IPS DF 6.9 (cell line): ENCODE measurements at regions not wholly inside any gene's neighbourhood (a gene's known extent, or its start where the extent isn't known, plus 50 kb on each side); places are given as distances from the start of the nearest gene placed in this dataset.
"Not testable (repeated sequence)": the region's sequence is repeated elsewhere in the genome, so short reads cannot be mapped to it uniquely, and the experiment has no call there.

Source experiments
- DNase-seq: peaks from one replicate; pipeline ENCODE4 v3.0.0-alpha.2; 2013; ENCODE audit warnings: low read depth, low spot score
- H3K27ac ChIP-seq: one replicate; pipeline ENCODE4 v1.5.1; 2013; ENCODE audit warnings: low read length, control low read depth
- H3K27me3 ChIP-seq: 2 replicates; pipeline ENCODE4 v1.6.1; 2013; ENCODE audit warnings: mild to moderate bottlenecking, low read length; ENCODE audit not compliant: control insufficient read depth, insufficient read depth
- H3K36me3 ChIP-seq: 2 replicates; pipeline ENCODE4 v1.6.1; 2013; ENCODE audit warnings: low read length; ENCODE audit not compliant: control insufficient read depth, insufficient read depth
- H3K4me1 ChIP-seq: 2 replicates; pipeline ENCODE4 v1.6.1; 2013; ENCODE audit warnings: low read length; ENCODE audit not compliant: control insufficient read depth, insufficient read depth
- H3K4me3 ChIP-seq: 2 replicates; pipeline ENCODE4 v1.5.1; 2013; ENCODE audit warnings: mild to moderate bottlenecking, low read length
- H3K9me3 ChIP-seq: 2 replicates; pipeline ENCODE4 v1.6.1; 2013; ENCODE audit warnings: low read length, inconsistent platforms; ENCODE audit not compliant: control insufficient read depth, insufficient read depth
- WGBS: extraction: QIAGEN DNeasy Blood & Tissue Kit; methylation state at CpG from one replicate; pipeline ENCODE4 v1.1.7; 2013; ENCODE audit warnings: mixed read lengths, missing lambda C conversion rate; ENCODE audit not compliant: insufficient read length, insufficient coverage; 5-methylcytosine and 5-hydroxymethylcytosine counted together

GRCh38 chr17:64741916-64742315 is 79.8 kb upstream of the SMURF2 start:
- no CpG with 5 or more reads among the region's 3 CpGs for WGBS
- not testable (repeated sequence) for H3K27me3 ChIP-seq, H3K9me3 ChIP-seq, H3K27ac ChIP-seq, DNase-seq, H3K4me3 ChIP-seq, H3K4me1 ChIP-seq, H3K36me3 ChIP-seq

- DNase-seq = no peak
- Histone ChIP-seq H3K27ac (no peak overlapping the region), H3K4me3 (no peak overlapping the region), H3K27me3 (no peaks in the 10 kb centered on the region), H3K9me3 (no peaks in the 10 kb centered on the region), H3K36me3 (no peaks in the 10 kb centered on the region), H3K4me1 (0 out of 2 replicates have a peak, but pooled peaks cover 1% of the 10 kb centered on the region)
- WGBS = no CpG with 5 or more reads among the region's 6 CpGs
Observed at GRCh38 chr17:64741038-64741641, 79.0 kb upstream of the SMURF2 start.

GRCh38 chr17:64739316-64740058 is 77.4 kb upstream of the SMURF2 start:
- Histone ChIP-seq H3K4me1 (0 out of 2 replicates have a peak, but pooled peaks cover 1% of the 10 kb centered on the region), H3K27ac (no peak overlapping the region), H3K36me3 (no peaks in the 10 kb centered on the region), H3K27me3 (no peaks in the 10 kb centered on the region), H3K4me3 (no peak overlapping the region), H3K9me3 (no peaks in the 10 kb centered on the region)
- no peak for DNase-seq
- no CpG with 5 or more reads among the region's 9 CpGs for WGBS

DNA sequence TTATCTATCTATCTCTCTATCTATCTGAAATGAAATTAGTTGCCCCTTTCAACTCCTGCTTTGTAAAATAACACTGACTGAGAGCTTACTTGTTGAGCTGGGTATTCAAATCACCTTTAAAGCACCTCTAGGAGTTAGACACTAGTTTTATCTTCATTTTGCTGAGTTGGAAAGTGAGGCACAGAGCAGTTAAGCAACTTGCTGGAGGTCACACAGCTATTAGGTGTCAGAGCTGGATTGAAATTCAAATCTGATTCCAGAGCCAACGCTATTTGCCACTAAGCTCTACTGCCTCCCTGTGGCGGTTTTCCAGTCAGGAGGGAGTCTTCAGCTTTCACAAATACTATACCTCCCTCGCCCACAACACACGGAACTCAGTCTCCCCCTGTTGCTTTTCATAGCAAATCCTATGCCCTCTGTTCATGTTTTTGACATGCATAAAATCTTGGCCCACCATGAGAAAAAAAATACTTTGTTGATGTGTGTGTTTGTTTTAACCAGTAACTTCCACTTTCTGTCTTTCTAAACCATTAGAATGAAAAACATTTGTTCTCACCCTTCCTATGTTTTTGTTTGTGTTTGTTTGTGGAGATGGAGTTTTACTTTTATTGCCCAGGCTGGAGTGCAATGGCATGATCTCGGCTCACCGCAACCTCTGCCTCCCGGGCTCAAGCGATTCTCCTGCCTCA is 74.8 kb upstream of the SMURF2 start:
- Histone ChIP-seq H3K27me3 (no peaks in the 10 kb centered on the region), H3K36me3 (no peaks in the 10 kb centered on the region), H3K4me3 (no peak overlapping the region), H3K27ac (no peak overlapping the region), H3K4me1 (0 out of 2 replicates have a peak, but pooled peaks cover 1% of the 10 kb centered on the region), H3K9me3 (no peaks in the 10 kb centered on the region)
- DNase-seq = no peak
- WGBS = no CpG with 5 or more reads among the region's 8 CpGs

DNA sequence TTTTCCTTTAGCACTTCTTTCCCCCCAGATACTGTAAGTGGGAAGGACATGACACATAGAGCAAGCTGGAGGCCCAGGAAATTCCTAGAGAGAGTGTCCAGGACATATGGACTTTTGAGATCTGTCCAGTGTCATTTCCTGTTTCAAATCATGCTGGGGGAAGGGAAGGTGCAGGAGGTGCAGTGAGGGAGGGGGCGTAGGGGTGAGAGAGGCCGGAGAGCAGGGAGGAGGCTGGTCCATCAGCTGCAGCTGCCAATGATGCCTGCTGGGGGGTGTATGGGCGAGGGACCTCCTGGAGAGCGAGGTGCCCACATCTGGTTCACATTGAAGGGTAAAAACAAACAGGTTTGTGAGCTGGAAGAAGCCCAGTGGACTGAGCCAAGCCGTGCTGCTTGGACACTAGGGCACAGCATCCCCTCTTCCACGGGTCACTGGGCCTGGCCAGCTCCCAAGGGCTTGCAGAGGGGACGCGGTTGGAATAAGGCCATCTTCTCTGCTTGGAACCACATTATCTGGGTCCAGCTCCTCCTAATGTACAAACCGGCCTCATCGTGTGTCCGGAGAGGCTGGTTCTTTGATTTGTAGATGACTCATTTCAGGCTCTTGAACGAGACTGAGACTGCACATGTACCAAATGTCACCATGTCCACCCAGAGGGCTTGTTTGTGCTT is 70.4 kb upstream of the SMURF2 start:
- no peaks in the 10 kb centered on the region for H3K4me1 ChIP-seq
- no peak for DNase-seq
- H3K27ac ChIP-seq = no peak overlapping the region
- H3K4me3 ChIP-seq = no peak overlapping the region
- H3K9me3 ChIP-seq = no peaks in the 10 kb centered on the region
- no peaks in the 10 kb centered on the region for H3K36me3 ChIP-seq
- no peaks in the 10 kb centered on the region for H3K27me3 ChIP-seq
- WGBS = no CpG with 5 or more reads among the region's 12 CpGs

- DNase-seq, H3K4me3 ChIP-seq, H3K9me3 ChIP-seq, H3K4me1 ChIP-seq, H3K36me3 ChIP-seq, H3K27ac ChIP-seq, H3K27me3 ChIP-seq: not testable (repeated sequence)
- no CpG with 5 or more reads among the region's 6 CpGs for WGBS
Observed at GRCh38 chr17:64730023-64730422, 67.9 kb upstream of the SMURF2 start.

DNA sequence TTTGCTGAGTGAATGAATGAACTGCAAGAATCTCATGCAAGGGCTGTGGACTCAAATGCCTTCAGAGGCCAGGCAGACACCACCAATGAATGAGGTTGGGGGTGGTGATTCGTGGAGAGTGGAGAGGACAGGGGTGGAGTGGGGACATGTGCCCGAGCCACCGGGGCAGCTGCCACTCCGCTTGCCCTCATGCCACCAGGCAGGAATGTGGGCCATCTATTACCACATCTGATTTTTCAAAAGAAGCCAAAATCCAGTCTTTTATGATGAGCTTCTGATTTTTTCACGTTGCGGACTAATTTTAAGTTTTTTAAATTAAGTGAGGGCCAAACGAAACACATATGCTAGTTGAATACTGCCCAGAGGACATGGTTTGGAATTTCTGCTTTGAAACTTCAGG is 67.1 kb upstream of the SMURF2 start:
- Histone ChIP-seq H3K4me3 (no peak overlapping the region), H3K36me3 (no peaks in the 10 kb centered on the region), H3K27me3 (no peaks in the 10 kb centered on the region), H3K9me3 (no peaks in the 10 kb centered on the region), H3K4me1 (no peaks in the 10 kb centered on the region), H3K27ac (no peak overlapping the region)
- WGBS = no CpG with 5 or more reads among the region's 7 CpGs
- no peak for DNase-seq

GRCh38 chr17:64728041-64728695 is 66.1 kb upstream of the SMURF2 start:
- no peaks in the 10 kb centered on the region for H3K36me3 ChIP-seq
- H3K4me3 ChIP-seq = no peak overlapping the region
- no peak for DNase-seq
- no peaks in the 10 kb centered on the region for H3K9me3 ChIP-seq
- H3K4me1 ChIP-seq = no peaks in the 10 kb centered on the region
- no peaks in the 10 kb centered on the region for H3K27me3 ChIP-seq
- H3K27ac ChIP-seq = no peak overlapping the region
- WGBS = no CpG with 5 or more reads among the region's 8 CpGs

- H3K4me1 ChIP-seq, H3K4me3 ChIP-seq, DNase-seq, H3K9me3 ChIP-seq, H3K36me3 ChIP-seq, H3K27me3 ChIP-seq, H3K27ac ChIP-seq: not testable (repeated sequence)
- WGBS = no CpG with 5 or more reads among the region's 5 CpGs
Observed at GRCh38 chr17:64726025-64726424, 63.9 kb upstream of the SMURF2 start.

DNA sequence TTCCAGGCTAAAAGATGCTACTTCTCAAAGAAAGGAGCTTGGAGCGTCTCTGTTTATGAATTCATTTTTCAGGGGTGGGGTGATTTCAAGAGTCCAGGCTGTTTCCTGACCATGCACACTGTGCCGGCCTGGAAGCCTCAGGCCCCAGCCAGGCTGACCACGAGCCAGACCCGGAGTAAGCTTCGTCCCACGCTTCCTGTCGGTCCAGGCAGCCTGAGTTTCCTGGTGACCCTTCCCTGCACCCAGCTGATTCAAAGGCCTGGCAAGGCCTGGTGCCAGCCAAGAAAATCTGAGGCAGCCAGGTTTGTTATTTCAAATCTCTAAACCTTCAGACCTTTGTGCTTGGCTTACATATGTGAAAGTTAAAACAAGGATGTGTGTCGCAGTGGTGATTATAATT is 62.1 kb upstream of the SMURF2 start:
- no CpG with 5 or more reads among the region's 8 CpGs for whole genome bisulfite sequencing

More for the DNA sequence above, 62.1 kb upstream of the SMURF2 start:
- DNase-seq, H3K4me3 ChIP-seq, H3K36me3 ChIP-seq, H3K27ac ChIP-seq, H3K27me3 ChIP-seq, H3K4me1 ChIP-seq, H3K9me3 ChIP-seq: not testable (repeated sequence)
